ENCODE measurements at regions not wholly inside any gene's neighbourhood (a gene's known extent, or its start where the extent isn't known, plus 50 kb on each side); places are given as distances from the start of the nearest gene placed in this dataset.
"Not testable (repeated sequence)": the region's sequence is repeated elsewhere in the genome, so short reads cannot be mapped to it uniquely, and the experiment has no call there.

DNA sequence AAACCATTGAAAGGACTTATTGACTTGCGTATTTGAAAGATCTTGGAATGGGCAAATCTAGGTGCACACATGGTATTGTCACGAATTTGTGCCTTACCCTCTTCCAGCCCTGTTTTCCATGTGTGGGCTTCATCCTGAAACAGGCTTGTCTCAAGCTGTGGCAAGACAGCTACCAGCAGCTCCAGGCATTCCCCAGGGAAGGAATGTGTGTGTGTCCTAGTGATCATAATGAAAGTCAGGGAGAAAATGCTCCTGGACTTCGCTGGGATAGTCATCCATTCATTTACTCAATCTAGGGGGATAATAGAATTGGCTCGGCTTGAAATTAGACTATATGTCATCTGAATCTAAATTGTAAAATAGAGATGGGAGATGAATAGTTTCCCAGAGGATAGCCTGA, 676.2 kb downstream of the CBLN4 start:
- CTCF ChIA-PET: no interaction called here
- Mint-ChIP-seq H3K9me3 (ENCODE audit: low read depth) (peaks cover 14% of the 10 kb centered on the region), H3K36me3 (no peaks in the 10 kb centered on the region), H3K27ac (no peak overlapping the region), H3K4me1 (no peaks in the 10 kb centered on the region), H3K4me3 (no peak overlapping the region), H3K27me3 (no peaks in the 10 kb centered on the region)
- ATAC-seq: no peak
- DNase-seq: no peak

DNA sequence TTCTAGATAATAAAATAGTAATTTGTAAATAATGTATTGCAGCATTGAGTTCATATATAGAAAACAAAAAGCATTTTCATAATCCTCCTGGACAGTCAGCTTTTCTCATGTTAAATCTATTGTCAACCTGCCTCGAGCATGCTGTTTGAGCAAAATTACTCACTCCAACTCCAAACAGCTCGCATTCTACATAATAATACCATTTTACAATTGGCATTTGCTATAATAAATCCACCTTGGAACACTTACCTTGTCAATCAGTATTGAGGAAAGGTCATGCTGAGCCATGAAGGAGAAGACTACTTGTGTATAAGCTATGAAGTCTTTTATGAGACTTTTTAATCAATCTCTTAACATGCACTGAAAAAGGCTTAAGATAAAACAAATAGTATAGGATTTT, 682.6 kb downstream of the CBLN4 start:
- DNase-seq: no peak
- ATAC-seq: no peak
- no peak overlapping the region for H3K4me3 Mint-ChIP-seq
- no peaks in the 10 kb centered on the region for H3K36me3 Mint-ChIP-seq
- H3K27ac Mint-ChIP-seq: no peak overlapping the region
- CTCF ChIA-PET: no interaction called here
- H3K4me1 Mint-ChIP-seq: no peaks in the 10 kb centered on the region
- peaks cover 15% of the 10 kb centered on the region for H3K9me3 Mint-ChIP-seq (ENCODE audit: low read depth)
- no peaks in the 10 kb centered on the region for H3K27me3 Mint-ChIP-seq

DNA sequence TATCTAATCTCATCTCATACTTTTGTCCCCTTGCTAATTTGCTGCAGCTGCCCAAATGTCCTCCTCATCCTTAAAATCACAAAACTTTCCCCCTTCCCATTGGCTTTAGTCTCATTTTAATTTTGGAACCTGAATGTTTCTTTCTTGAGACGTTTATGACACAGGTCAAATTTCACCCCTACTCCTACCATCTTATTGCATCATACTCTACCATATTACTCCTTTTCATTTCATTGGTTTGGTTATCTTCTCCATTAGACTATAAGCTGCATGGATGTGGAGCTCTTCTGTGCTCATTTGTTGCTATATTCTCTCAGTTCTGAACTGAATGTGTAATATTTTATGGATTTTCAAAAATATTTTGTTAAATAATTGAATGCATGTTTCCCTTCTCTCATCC, 688.6 kb downstream of the CBLN4 start:
- Mint-ChIP-seq H3K36me3 (no peaks in the 10 kb centered on the region), H3K27ac (no peak overlapping the region), H3K27me3 (no peaks in the 10 kb centered on the region), H3K4me1 (no peaks in the 10 kb centered on the region), H3K4me3 (no peak overlapping the region), H3K9me3 (ENCODE audit: low read depth) (peaks cover 19% of the 10 kb centered on the region)
- CTCF ChIA-PET: no interaction called here
- DNase-seq (no peak), ATAC-seq (no peak)

DNA sequence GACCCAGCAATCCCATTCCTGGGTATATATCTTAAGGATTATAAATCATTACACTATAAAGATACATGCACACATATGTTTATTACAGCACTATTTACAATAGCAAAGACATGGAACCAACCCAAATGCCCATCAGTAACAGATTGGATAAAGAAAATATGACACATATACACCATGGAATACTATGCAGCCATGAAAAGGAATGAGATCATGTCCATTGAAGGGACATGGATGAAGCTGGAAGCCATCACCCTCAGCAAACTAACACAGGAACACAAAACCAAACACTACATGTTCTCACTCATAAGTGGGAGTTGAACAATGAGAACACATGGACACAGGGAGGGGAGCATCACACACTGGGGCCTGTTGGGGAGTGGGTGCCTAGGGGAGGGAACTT, 694.5 kb downstream of the CBLN4 start:
- DNase-seq, H3K36me3 Mint-ChIP-seq, H3K4me1 Mint-ChIP-seq, H3K27me3 Mint-ChIP-seq, H3K4me3 Mint-ChIP-seq, ATAC-seq, CTCF ChIA-PET, H3K27ac Mint-ChIP-seq: not testable (repeated sequence)
- peaks cover 11% of the 10 kb centered on the region for H3K9me3 Mint-ChIP-seq (ENCODE audit: low read depth)

DNA sequence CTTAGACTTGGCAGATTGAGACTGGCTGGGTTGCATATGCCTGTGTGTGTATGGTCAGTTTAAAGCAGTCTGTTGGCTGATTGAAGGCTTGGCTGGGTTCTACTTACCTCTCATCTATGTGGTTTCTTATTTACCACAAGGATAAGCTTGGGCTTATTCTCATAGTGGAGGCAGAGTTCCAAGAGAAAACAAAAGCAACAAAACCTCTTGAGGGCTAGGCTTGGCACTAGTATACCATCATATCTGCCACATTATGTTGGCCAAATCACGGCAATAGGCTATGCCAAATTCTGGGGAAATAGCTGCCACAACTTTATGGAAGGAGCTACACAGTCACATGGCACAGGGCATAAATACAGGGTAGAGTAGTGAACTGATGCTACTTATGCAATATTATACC, 714.1 kb downstream of the CBLN4 start:
- no peak for DNase-seq
- CTCF ChIA-PET: no interaction called here
- Mint-ChIP-seq H3K27me3 (no peaks in the 10 kb centered on the region), H3K9me3 (ENCODE audit: low read depth) (peaks cover 15% of the 10 kb centered on the region), H3K4me1 (no peaks in the 10 kb centered on the region), H3K4me3 (no peak overlapping the region), H3K36me3 (no peaks in the 10 kb centered on the region), H3K27ac (no peak overlapping the region)
- ATAC-seq: no peak

DNA sequence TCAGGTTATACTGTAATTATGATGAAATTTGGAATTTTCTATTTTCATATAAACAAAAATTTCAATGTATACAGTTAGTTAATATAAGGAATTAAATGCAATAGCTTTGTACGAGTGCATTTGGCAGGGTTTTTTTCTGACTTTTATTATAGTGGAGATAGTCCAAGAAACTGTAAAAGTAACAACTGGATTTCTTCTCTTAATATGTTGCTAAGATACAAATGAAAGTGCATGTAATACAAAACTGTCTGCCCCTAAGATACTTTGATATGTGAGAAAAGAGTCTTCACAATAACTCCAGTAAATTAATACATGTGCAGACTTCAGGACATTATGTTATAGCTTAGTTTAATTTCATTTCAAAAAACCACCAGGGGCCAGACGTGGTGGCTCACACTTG, 721.4 kb downstream of the CBLN4 start:
- Mint-ChIP-seq H3K27ac (no peak overlapping the region), H3K4me1 (no peaks in the 10 kb centered on the region), H3K9me3 (ENCODE audit: low read depth) (peaks cover 11% of the 10 kb centered on the region), H3K27me3 (no peaks in the 10 kb centered on the region), H3K4me3 (no peak overlapping the region), H3K36me3 (no peaks in the 10 kb centered on the region)
- no peak for ATAC-seq
- CTCF ChIA-PET: no interaction called here
- no peak for DNase-seq

DNA sequence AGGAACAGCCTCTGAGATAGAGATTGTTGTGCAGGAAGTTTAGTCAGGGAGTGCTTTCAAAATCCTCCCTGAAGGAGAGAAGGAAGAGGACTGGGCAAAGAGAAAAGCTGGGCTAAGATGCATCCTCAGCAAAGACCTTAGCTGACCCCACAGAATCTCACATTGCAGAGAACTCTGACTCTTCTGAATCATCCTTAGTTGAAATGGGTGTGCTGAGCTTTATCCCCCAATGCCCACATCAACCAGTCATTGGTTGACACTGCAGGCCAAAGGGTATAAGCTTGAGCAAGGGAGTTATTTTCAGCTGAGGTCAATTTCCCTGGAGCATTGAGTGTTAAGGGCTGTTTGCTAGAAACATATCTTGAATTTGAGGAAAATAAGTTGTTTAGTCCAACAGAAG, 732.2 kb downstream of the CBLN4 start:
- DNase-seq (no peak), ATAC-seq (no peak)
- Mint-ChIP-seq H3K9me3 (ENCODE audit: low read depth) (peaks cover 3% of the 10 kb centered on the region), H3K4me1 (no peaks in the 10 kb centered on the region), H3K36me3 (no peaks in the 10 kb centered on the region), H3K4me3 (no peak overlapping the region), H3K27me3 (no peaks in the 10 kb centered on the region), H3K27ac (no peak overlapping the region)
- CTCF ChIA-PET: no interaction called here

DNA sequence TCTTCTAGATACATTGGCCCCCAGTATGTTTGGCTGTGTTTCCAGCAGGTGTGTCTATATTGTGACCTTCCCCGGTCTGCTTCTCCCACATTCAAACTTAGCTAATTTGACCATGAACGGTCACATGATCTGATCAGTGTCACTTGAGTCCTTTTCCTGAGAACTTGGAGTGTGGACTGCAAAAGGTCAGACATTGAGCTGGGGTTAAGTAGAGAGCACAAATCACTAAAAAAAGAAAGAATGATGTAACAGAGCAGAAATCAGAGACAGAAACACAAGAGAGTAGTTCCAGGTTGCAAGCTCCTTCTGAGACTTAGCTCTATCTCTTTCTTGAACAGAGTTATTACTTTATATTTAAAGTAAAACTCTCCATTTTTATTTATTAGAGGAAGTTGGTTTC, 733.9 kb downstream of the CBLN4 start:
- no peaks in the 10 kb centered on the region for H3K4me1 Mint-ChIP-seq
- peaks cover 5% of the 10 kb centered on the region for H3K9me3 Mint-ChIP-seq (ENCODE audit: low read depth)
- no peaks in the 10 kb centered on the region for H3K36me3 Mint-ChIP-seq
- DNase-seq (no peak), ATAC-seq (no peak)
- no peak overlapping the region for H3K4me3 Mint-ChIP-seq
- no peaks in the 10 kb centered on the region for H3K27me3 Mint-ChIP-seq
- no peak overlapping the region for H3K27ac Mint-ChIP-seq
- CTCF ChIA-PET: no interaction called here

DNA sequence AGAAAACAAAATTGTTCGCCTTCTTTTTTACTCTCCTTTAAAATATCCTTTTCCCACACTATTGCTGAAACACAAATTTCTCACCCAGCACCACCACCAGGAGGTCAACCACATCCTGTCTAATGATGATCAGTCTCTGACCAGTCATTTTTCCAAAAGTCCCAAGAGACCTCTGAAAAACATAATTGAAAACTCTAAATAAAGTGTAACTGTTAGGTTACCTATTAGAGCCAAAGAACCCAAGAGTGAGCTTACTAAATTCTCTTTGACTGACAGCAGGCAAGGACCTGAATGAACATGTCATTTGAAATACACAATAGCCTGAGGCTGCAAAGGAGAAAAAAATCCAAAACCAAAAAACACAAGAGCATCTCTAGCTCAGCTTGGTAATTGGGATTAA, 735.4 kb downstream of the CBLN4 start:
- H3K27ac Mint-ChIP-seq: no peak overlapping the region
- no peak overlapping the region for H3K4me3 Mint-ChIP-seq
- CTCF ChIA-PET: no interaction called here
- DNase-seq (no peak), ATAC-seq (no peak)
- no peaks in the 10 kb centered on the region for H3K27me3 Mint-ChIP-seq
- H3K36me3 Mint-ChIP-seq: no peaks in the 10 kb centered on the region
- peaks cover 5% of the 10 kb centered on the region for H3K9me3 Mint-ChIP-seq (ENCODE audit: low read depth)
- H3K4me1 Mint-ChIP-seq: no peaks in the 10 kb centered on the region

DNA sequence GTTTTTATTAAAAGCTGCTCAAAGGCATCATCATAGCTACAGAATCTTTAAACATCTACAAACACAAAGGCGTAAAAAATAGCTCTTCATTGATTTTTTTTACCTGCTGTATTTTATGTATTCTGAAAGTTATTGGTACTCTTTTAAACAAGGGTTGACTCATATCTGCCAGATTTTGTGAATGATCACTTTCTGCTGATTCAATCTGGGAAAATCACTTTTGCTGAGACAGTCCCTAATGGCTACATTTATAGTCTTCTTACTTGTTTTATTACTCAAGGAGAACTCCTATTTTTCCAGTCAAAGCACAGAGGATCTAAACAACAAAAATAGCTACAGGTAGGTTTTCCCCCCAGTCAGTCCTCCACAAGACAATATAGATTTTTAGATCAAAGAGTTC, 739.0 kb downstream of the CBLN4 start:
- H3K27me3 Mint-ChIP-seq: no peaks in the 10 kb centered on the region
- H3K36me3 Mint-ChIP-seq: no peaks in the 10 kb centered on the region
- ATAC-seq: no peak

DNA sequence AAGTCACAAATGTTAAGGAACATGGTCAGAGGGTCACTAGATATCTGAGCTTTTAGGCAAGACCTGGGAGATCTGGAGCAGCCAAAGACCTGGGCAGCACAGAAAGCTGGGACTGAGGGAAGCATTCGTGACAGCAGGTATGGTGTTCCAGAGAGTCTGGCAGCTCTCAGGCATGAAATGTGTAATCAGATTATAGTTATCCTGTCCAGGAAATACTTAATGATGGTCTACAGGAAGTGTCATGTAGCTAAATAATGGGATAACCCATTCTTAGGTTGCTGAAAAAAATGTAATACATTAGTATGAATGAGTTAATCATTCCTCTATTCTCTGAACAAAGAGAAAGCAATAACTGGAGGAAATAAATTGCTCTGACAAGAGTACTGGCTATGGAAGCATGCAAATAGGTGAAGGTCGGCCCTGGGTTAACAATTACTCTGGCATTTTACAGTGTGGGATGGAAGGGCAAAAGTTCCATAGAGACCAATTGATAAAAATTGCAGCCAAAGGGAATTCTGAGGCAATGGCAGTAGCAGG, 740.5 kb downstream of the CBLN4 start:
- Mint-ChIP-seq H3K36me3 (no peaks in the 10 kb centered on the region), H3K27me3 (no peaks in the 10 kb centered on the region), H3K4me3 (no peak overlapping the region), H3K4me1 (no peaks in the 10 kb centered on the region), H3K9me3 (ENCODE audit: low read depth) (peaks cover 9% of the 10 kb centered on the region), H3K27ac (no peak overlapping the region)
- DNase-seq: no peak
- CTCF ChIA-PET: no interaction called here
- no peak for ATAC-seq

More for the DNA sequence above, 739.0 kb downstream of the CBLN4 start:
- no peak overlapping the region for H3K4me3 Mint-ChIP-seq
- no peaks in the 10 kb centered on the region for H3K4me1 Mint-ChIP-seq
- peaks cover 9% of the 10 kb centered on the region for H3K9me3 Mint-ChIP-seq (ENCODE audit: low read depth)
- H3K27ac Mint-ChIP-seq: no peak overlapping the region
- DNase-seq: no peak
- CTCF ChIA-PET: no interaction called here

DNA sequence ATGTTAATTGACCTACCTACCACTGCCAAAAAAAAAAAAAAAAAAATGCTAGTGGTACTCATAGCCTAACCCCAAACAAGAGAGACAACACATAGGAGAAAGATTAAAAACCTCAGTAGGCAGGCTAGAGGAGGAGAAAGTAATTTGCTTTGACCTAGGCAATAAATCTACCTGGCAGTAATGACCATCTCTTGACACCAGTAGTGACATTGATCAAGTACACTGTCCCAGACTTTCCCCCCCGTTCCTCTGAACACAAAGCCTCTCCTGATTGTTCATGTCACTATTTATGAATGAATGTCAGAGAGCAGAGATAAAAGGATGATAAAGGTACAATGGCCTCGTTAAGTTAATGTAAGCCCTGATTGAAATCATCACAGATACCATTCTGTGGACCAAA, 746.8 kb downstream of the CBLN4 start:
- H3K27ac Mint-ChIP-seq: no peak overlapping the region
- no peak overlapping the region for H3K4me3 Mint-ChIP-seq
- H3K27me3 Mint-ChIP-seq: no peaks in the 10 kb centered on the region
- no peaks in the 10 kb centered on the region for H3K36me3 Mint-ChIP-seq
- ATAC-seq (no peak), DNase-seq (no peak)
- H3K9me3 Mint-ChIP-seq (ENCODE audit: low read depth): peaks cover 20% of the 10 kb centered on the region
- CTCF ChIA-PET: no interaction called here
- H3K4me1 Mint-ChIP-seq: no peaks in the 10 kb centered on the region

DNA sequence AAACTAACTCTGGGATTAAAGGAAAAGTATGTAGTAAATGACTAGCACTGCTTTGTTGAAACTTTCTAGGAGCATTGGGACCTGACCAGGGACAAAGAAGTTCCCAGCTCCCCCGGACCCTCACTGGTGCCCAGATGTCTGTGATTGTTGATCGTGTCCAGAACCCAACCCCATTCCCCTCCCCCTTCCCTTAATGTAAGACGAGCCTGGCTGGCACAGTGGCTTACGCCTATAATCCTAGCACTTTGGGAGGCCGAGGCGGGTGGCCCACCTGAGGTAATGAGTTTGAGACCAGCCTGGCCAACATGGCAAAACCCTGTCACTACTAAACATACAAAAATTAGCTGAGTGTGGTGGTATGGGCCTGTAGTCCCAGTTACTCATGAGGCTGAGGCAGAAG, 750.3 kb downstream of the CBLN4 start:
- no peak overlapping the region for H3K27ac Mint-ChIP-seq
- no peak for ATAC-seq
- H3K27me3 Mint-ChIP-seq: no peaks in the 10 kb centered on the region
- CTCF ChIA-PET: no interaction called here
- no peaks in the 10 kb centered on the region for H3K36me3 Mint-ChIP-seq
- peaks cover 16% of the 10 kb centered on the region for H3K9me3 Mint-ChIP-seq (ENCODE audit: low read depth)
- no peak overlapping the region for H3K4me3 Mint-ChIP-seq
- H3K4me1 Mint-ChIP-seq: no peaks in the 10 kb centered on the region
- DNase-seq: no peak

DNA sequence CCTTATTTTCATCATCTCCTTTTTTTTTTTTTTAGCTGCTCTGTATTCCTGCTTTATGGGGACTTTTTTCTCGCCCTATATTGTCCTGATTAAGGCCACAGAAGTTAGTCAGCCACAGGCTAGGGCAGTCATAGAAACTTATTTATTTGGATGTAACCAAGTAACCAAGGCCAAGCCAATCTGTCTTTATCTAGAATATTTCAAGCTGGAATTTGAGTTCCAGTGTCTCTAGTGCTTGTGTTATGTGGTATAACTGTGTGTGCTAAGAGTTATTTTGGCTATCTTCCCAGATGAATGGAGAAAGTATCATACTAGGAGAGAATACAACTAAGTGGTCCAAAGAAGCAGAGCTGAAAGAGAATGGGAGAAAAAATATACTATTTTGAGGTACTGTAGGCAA, 751.5 kb downstream of the CBLN4 start:
- no peak for DNase-seq
- Mint-ChIP-seq H3K4me3 (no peak overlapping the region), H3K27ac (no peak overlapping the region), H3K36me3 (no peaks in the 10 kb centered on the region), H3K27me3 (no peaks in the 10 kb centered on the region), H3K9me3 (ENCODE audit: low read depth) (peaks cover 16% of the 10 kb centered on the region), H3K4me1 (no peaks in the 10 kb centered on the region)
- ATAC-seq: no peak
- CTCF ChIA-PET: no interaction called here

DNA sequence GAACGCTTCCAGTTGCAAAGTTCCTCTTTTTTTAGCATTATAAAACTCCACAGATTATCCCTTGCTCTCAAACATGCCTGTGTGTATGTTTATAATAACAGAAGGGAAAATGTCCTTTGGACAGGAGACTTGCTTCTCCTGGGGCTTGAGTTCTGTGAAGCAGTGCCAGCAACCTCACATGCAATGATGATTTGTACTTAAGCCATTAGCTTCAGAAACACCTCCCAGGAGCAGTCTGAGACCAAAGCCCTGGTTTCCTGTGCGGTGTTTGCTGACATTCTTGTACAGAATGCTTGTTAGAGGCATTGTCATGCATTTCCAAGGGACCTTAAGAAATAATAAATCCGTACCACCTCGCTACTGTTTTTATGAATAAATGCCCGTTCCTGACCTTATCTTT, 752.8 kb downstream of the CBLN4 start:
- DNase-seq (no peak), ATAC-seq (no peak)
- no peak overlapping the region for H3K27ac Mint-ChIP-seq
- H3K4me3 Mint-ChIP-seq: no peak overlapping the region
- H3K36me3 Mint-ChIP-seq: no peaks in the 10 kb centered on the region
- H3K27me3 Mint-ChIP-seq: no peaks in the 10 kb centered on the region
- CTCF ChIA-PET: no interaction called here
- no peaks in the 10 kb centered on the region for H3K4me1 Mint-ChIP-seq
- H3K9me3 Mint-ChIP-seq (ENCODE audit: low read depth): peaks cover 10% of the 10 kb centered on the region
